ENCODE measurements at regions not wholly inside any gene's neighbourhood (a gene's known extent, or its start where the extent isn't known, plus 50 kb on each side); places are given as distances from the start of the nearest gene placed in this dataset.

GRCh38 chr2:104249629-104250028, 604.3 kb upstream of the POU3F3 start:
- no peak for TF ChIP-seq POLR2A (IDR thresholded peaks at IDR 0.05; ENCODE audit: low read depth, low read length)
- no peak for FAIRE-seq
- DNase-seq (ENCODE audit: insufficient read length, low spot score) = no peak

DNA sequence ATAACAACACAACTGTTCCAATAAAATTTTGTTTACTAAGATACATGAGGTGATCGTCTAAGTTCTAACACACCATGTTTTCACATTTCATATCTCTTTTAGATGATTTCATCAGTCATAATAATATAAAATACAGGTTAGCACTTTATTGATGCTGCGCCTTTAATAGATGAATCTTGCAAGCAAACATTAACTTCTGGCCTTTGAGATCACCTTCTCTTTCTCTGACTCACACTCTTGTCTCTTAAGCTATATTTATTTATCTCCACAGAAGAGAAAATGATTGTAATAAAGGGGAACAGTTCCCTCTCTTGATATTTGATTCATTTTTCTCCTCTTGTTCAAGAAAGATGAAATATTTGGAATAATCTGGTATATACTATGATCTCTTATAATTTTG, 603.3 kb upstream of the POU3F3 start:
- no peak for TF ChIP-seq POLR2A (IDR thresholded peaks at IDR 0.05; ENCODE audit: low read depth, low read length)
- no peak for FAIRE-seq
- no peak for DNase-seq (ENCODE audit: insufficient read length, low spot score)

DNA sequence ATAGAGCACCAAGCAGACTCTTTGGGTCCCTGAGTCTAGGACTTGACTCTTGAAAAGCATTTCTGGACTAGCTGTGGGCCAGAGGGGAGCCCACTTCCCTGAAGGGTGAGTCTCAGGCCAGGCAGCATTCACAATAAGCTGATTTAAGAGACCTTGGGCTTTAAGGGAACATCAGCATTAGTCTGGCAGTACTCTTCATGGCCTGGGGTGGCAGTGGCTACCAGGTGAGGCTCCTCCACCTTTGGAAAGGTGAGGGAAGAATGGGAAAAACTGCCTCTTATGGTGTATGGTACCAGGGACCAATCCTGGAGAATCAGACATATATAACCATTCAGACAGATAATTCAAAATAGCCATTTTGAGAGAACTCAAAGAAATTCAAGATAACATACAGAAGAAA, 599.9 kb upstream of the POU3F3 start:
- DNase-seq (ENCODE audit: insufficient read length, low spot score) = no peak
- no peak for FAIRE-seq
- TF ChIP-seq POLR2A (IDR thresholded peaks at IDR 0.05; ENCODE audit: low read depth, low read length) = no peak

DNA sequence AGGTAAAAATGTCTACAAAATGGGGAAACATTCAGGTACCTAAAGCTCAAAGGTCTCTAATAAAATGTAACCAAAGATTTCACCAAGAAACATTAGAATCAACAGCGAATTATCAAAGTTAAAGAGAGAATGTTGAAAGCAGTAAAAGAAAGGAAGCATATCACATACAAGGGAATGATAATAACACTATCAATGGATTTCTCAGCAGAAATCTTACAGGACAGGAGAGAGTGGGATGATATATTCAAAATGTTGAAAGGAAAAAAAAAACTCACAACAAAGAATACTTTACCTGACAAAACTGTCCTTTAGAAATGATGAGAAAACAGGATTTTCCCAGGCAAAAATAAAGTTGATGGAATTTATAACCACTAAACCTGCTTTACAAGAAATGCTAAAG, 591.2 kb upstream of the POU3F3 start:
- no peak for FAIRE-seq
- no peak for DNase-seq (ENCODE audit: insufficient read length, low spot score)
- no peak for TF ChIP-seq POLR2A (IDR thresholded peaks at IDR 0.05; ENCODE audit: low read depth, low read length)

DNA sequence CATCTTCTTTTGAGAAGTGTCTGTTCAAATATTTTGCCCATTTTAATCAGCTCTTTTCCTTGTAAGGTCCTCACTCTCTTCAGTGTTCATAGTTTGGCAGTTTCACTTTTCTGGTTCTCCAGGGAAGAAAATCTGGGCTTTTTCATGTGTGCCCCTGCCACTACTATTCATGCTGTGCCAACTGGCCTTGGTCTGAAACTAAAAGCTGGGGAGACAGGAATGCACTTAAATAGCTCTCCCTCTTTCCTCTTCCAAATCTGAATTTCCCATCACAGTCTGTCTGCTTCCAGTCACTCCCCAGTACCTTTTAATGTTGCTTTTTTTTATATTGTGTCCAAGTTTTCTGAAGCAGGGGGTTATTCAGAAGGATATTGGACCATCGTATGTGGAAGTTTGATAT, 574.3 kb upstream of the POU3F3 start:
- FAIRE-seq (no peak), DNase-seq (ENCODE audit: insufficient read length, low spot score) (no peak)
- no peak for TF ChIP-seq POLR2A (IDR thresholded peaks at IDR 0.05; ENCODE audit: low read depth, low read length)

GRCh38 chr2:104280216-104280615, 573.7 kb upstream of the POU3F3 start:
- no peak for TF ChIP-seq POLR2A (IDR thresholded peaks at IDR 0.05; ENCODE audit: low read depth, low read length)
- FAIRE-seq = no peak
- DNase-seq (ENCODE audit: insufficient read length, low spot score) = no peak

DNA sequence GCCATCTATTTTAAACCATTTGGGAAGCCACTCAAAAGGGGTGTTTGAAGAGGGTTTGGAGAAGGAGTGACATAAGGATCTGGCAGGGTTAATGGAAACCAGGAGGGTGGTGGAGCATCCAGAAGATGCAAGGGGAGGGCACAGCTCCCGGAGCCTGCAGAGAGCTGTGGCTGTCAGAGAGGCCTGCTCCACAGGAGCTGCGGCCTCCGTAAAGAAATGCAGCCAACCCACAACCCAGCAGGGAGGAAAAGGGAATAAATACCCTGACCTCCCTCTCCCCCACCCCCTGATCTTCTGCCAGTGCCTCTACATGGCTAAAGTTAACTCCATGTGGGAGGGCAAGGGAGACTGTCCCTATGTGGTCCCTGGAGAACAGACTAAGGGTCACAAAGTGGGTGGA, 567.1 kb upstream of the POU3F3 start:
- DNase-seq (ENCODE audit: insufficient read length, low spot score) (no peak), FAIRE-seq (no peak)
- no peak for TF ChIP-seq POLR2A (IDR thresholded peaks at IDR 0.05; ENCODE audit: low read depth, low read length)

GRCh38 chr2:104289651-104290565, 564.0 kb upstream of the POU3F3 start:
- no peak for TF ChIP-seq POLR2A (IDR thresholded peaks at IDR 0.05; ENCODE audit: low read depth, low read length)
- DNase-seq (ENCODE audit: insufficient read length, low spot score) (no peak), FAIRE-seq (no peak)

DNA sequence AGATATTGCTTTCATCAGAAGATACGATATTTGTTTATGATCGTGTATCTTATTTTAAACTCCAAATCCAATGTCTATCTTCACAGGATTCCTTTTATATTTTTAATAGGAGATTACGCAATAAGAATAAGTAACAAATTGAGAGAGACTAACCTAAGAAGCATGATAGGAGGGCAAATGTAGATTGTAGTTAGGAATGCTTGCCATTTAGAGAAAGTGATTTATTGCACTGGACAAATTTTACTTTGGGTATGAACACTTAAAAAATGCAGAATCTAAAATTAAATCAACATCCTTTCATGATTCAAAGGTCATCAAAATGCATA, 563.4 kb upstream of the POU3F3 start:
- no peak for FAIRE-seq
- DNase-seq (ENCODE audit: insufficient read length, low spot score) = no peak
- no peak for TF ChIP-seq POLR2A (IDR thresholded peaks at IDR 0.05; ENCODE audit: low read depth, low read length)

DNA sequence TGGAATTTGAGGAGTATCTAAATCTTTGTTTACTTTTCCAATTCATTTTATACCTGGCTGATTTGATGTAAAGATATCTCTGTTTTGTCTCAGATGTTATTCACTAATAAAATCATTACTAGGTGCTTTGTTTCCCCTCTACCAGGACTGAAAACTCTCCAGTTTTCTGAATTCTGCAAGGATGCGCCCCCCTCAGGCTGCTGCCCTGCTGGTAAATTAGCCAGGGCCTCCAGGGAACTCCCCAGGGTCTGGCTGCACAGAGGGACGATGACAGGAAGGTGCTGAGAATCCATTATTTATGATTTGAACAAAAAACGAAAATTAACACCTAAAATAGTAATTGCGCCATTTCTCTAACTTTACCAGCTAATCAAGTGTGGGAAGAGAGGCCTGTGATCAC, 541.2 kb upstream of the POU3F3 start:
- DNase-seq (ENCODE audit: insufficient read length, low spot score) (no peak), FAIRE-seq (no peak)

DNA sequence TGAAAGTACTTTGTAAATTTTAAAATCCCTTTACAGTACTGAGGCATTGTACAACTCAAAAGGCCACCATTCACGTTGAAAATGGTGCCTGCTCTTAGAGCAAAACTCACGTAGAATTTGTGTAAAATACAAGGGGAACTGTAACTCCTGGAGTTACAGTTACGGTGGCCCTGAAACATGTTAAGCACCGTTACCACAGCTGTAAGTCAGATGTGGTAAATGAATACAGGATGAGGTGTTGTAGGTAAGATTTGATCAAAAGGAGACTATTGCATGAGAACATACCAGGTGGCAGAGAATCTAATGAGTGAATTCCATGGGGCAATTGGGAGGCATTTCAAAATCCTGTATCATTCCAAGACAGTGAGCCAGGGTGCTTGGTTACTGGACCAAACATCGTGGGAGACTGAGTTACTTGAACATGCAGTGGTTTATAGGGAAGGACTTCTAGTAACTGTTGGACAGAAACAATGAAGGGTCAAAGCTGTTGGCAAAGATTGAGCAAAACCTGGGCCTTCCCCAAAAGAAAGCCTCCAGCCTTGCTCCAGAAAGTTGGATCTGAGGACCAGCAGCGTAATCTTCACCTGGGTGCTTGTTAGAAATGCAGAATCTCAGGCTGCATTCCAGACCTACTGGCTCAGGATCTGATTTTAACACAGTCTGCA, 535.8 kb upstream of the POU3F3 start:
- DNase-seq (ENCODE audit: insufficient read length, low spot score) = no peak
- TF ChIP-seq POLR2A (IDR thresholded peaks at IDR 0.05; ENCODE audit: low read depth, low read length) = no peak
- no peak for FAIRE-seq

More for the DNA sequence above, 541.2 kb upstream of the POU3F3 start:
- no peak for TF ChIP-seq POLR2A (IDR thresholded peaks at IDR 0.05; ENCODE audit: low read depth, low read length)

DNA sequence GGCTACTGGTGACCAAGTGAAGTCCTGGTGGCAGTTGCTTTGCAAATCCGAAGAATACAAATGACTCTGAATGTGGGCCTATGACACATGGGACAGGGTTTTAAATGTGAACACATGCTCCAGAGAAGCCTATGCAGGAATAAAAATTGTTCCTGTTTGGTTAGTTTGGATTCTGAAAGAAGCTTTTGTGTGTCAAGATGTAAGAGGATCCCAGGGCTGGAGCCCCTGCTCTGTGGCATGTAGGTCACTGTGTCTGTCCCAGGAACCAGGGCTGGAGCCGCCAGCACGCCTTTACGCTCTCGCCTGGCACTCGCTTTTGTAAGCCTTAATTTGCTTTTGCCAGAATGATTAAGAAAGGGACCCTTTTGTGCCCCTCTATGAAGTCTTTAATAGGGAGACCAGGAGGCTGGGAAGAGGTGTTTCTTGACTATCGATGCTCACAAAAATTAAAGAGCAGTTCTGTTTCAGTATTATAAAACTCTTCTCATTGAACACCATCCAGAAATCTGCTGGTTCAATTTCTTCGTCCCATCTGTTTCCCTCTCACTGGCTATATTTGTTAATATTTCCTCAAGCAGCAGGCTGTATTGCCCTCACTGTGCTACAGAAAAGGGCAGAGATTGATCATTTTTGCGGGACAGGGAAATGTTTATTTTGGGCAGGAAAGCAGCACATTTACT, 532.7 kb upstream of the POU3F3 start:
- no peak for DNase-seq (ENCODE audit: insufficient read length, low spot score)
- FAIRE-seq = no peak
- TF ChIP-seq POLR2A (IDR thresholded peaks at IDR 0.05; ENCODE audit: low read depth, low read length) = no peak

GRCh38 chr2:104321796-104322349, 532.0 kb upstream of the POU3F3 start:
- DNase-seq (ENCODE audit: insufficient read length, low spot score) (no peak), FAIRE-seq (no peak)
- no peak for TF ChIP-seq POLR2A (IDR thresholded peaks at IDR 0.05; ENCODE audit: low read depth, low read length)

GRCh38 chr2:104332731-104333130, 521.2 kb upstream of the POU3F3 start:
- DNase-seq (ENCODE audit: insufficient read length, low spot score) (no peak), FAIRE-seq (no peak)
- no peak for TF ChIP-seq POLR2A (IDR thresholded peaks at IDR 0.05; ENCODE audit: low read depth, low read length)

Measured in H54 (cell line).